B cell (primary cell): ENCODE measurements at regions not wholly inside any gene's neighbourhood (a gene's known extent, or its start where the extent isn't known, plus 50 kb on each side); places are given as distances from the start of the nearest gene placed in this dataset.

Experiments
- CTCF ChIP-seq: fragments of 200-600 bp; IDR thresholded peaks from one replicate; pipeline ENCODE4 v1.8.0; 2022; ENCODE audit warnings: antibody characterized with exemption, mild to moderate bottlenecking
- EZH2 ChIP-seq: IDR thresholded peaks from 2 replicates; pipeline ENCODE4 v1.6.1; 2012; ENCODE audit warnings: borderline replicate concordance, low read depth, mild to moderate bottlenecking, moderate library complexity, low read length; ENCODE audit not compliant: insufficient read depth, poor library complexity, severe bottlenecking

DNA sequence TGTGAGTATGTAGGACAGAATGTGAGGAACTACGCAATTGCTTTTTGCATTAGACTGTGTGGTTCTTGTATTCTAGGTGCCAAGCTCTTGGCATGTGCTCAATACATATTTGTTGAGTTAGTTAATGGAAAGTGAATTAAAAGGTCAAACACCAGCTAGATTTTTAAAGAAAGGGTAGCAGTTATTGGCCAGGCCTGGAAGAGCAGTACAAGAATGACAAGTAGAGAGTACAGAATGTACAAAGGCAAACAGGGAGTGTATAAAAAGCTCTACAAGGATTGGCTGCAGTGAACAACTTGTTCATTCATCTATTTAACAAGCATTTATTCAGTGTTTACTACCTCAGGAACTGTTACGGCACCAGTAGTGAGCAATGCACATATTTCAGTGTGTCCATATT lies 854.0 kb upstream of the SEL1L start:
- TF ChIP-seq CTCF (no peak), EZH2 (no peak)
